Central memory CD8-positive, alpha-beta T cell (primary cell): ENCODE measurements at regions not wholly inside any gene's neighbourhood (a gene's known extent, or its start where the extent isn't known, plus 50 kb on each side); places are given as distances from the start of the nearest gene placed in this dataset.
"Not testable (repeated sequence)": the region's sequence is repeated elsewhere in the genome, so short reads cannot be mapped to it uniquely, and the experiment has no call there.

Source experiments
- ATAC-seq: fragments of 150-1000 bp; cut with Tn5 transposase; replicated peaks from 2 replicates; pipeline ENCODE4 v1.10.0; 2022; ENCODE audit warnings: mild to moderate bottlenecking, moderate FRiP score, moderate number of reproducible peaks; ENCODE audit not compliant: poor library complexity, severe bottlenecking; ENCODE audit errors: extremely low read depth
- DNase-seq, 2 donors: peaks; one replicate each; pipeline ENCODE4 v3.0.0; 2021; ENCODE audit warnings: low spot score in 2 of 2
- H3K27ac Mint-ChIP-seq: one replicate; pipeline ENCODE4 v1.8.0; 2022; ENCODE audit warnings: low read depth, mild to moderate bottlenecking, moderate library complexity, mixed read lengths
- H3K27me3 Mint-ChIP-seq: one replicate; pipeline ENCODE4 v1.8.0; 2022; ENCODE audit warnings: mixed read lengths
- H3K36me3 Mint-ChIP-seq: one replicate; pipeline ENCODE4 v1.8.0; 2022; ENCODE audit warnings: mild to moderate bottlenecking, moderate library complexity, mixed read lengths; ENCODE audit not compliant: insufficient read depth
- H3K4me1 Mint-ChIP-seq: one replicate; pipeline ENCODE4 v1.8.0; 2022; ENCODE audit warnings: mixed read lengths
- H3K4me3 Mint-ChIP-seq: one replicate; pipeline ENCODE4 v1.8.0; 2022; ENCODE audit warnings: mild to moderate bottlenecking, moderate library complexity, mixed read lengths
- H3K9me3 Mint-ChIP-seq: one replicate; pipeline ENCODE4 v1.8.0; 2022; ENCODE audit warnings: mixed read lengths

DNA sequence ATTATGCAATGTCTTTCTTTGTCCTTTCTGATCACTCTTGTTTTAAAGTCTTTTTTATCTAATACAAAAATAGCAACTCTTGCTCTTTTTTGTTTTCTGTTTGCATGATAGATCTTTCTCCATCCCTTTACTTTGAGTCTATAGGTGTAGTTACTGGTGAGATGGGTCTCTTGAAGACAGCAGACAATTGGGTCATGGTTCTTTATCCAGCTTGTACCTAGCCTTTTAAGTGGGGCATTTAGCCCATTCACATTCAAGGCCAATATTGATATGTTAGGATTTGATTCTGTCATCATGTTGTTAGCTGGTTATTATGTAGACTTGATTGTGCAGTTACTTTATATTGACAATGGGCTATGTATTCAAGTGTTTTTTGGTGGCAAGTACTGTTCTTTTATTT lies 245.9 kb upstream of the TARS1 start:
- H3K4me1 Mint-ChIP-seq, result no peaks in the 10 kb centered on the region
- no peaks in the 10 kb centered on the region for H3K36me3 Mint-ChIP-seq
- ATAC-seq (no peak), DNase-seq (no peak)
- H3K4me3 Mint-ChIP-seq, result no peak overlapping the region
- H3K27me3 Mint-ChIP-seq, result no peaks in the 10 kb centered on the region
- peaks cover 18% of the 10 kb centered on the region for H3K9me3 Mint-ChIP-seq
- no peak overlapping the region for H3K27ac Mint-ChIP-seq

GRCh38 chr5:33195431-33196165 lies 245.2 kb upstream of the TARS1 start:
- Mint-ChIP-seq H3K36me3 (no peaks in the 10 kb centered on the region), H3K4me3 (no peak overlapping the region), H3K4me1 (no peaks in the 10 kb centered on the region), H3K27ac (no peak overlapping the region), H3K27me3 (no peaks in the 10 kb centered on the region), H3K9me3 (peaks cover 18% of the 10 kb centered on the region)
- ATAC-seq (no peak), DNase-seq (no peak)

- H3K27ac Mint-ChIP-seq, result no peak overlapping the region
- ATAC-seq (no peak), DNase-seq (no peak)
- no peaks in the 10 kb centered on the region for H3K27me3 Mint-ChIP-seq
- no peaks in the 10 kb centered on the region for H3K4me1 Mint-ChIP-seq
- peaks cover 16% of the 10 kb centered on the region for H3K9me3 Mint-ChIP-seq
- no peak overlapping the region for H3K4me3 Mint-ChIP-seq
- H3K36me3 Mint-ChIP-seq, result no peaks in the 10 kb centered on the region
Observed at GRCh38 chr5:33198836-33199235, 241.9 kb upstream of the TARS1 start.

DNA sequence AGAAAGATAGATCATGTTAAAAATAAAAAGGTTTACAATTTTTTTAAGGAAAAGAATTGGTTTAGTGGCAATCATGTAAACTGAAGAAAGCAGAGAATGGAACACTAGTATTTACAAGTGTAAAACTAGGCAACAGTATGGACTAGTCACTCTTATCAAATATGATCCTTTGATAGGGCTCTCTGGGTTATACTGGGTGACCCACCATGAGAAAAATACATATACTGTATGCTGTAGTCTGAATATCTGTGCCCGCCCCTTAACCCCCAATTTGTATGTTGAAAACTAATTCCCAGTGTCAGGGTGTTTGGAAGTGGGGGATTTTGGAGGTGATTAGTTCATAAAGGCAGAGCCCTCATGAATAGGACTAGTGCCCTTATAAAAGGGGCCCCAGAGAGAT lies 236.8 kb upstream of the TARS1 start:
- no peaks in the 10 kb centered on the region for H3K27me3 Mint-ChIP-seq
- no peak for DNase-seq
- no peak for ATAC-seq
- no peaks in the 10 kb centered on the region for H3K36me3 Mint-ChIP-seq
- H3K4me1 Mint-ChIP-seq, result no peaks in the 10 kb centered on the region
- no peak overlapping the region for H3K27ac Mint-ChIP-seq
- peaks cover 12% of the 10 kb centered on the region for H3K9me3 Mint-ChIP-seq
- H3K4me3 Mint-ChIP-seq, result no peak overlapping the region

DNA sequence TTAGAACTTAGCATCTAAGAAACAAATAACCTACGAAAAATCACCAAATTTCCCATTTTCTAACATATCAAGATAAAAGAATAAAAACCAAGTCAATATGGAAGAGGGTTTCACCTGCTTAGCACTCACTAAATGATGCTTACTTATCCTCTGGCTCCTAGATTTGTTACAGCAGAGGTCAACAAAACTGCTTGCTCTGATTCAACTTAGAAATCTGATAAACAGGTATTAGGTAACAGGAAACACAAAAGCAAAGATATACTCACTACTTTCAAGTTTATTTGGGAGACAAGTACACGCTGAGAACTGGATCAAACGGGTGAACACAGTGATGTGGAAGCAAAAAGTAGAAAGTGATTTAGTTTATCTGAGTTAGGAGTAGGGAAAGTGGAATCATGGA lies 235.7 kb upstream of the TARS1 start:
- peaks cover 13% of the 10 kb centered on the region for H3K9me3 Mint-ChIP-seq
- no peak overlapping the region for H3K4me3 Mint-ChIP-seq
- ATAC-seq (no peak), DNase-seq (no peak)
- no peaks in the 10 kb centered on the region for H3K36me3 Mint-ChIP-seq
- H3K27ac Mint-ChIP-seq, result no peak overlapping the region
- no peaks in the 10 kb centered on the region for H3K27me3 Mint-ChIP-seq
- H3K4me1 Mint-ChIP-seq, result no peaks in the 10 kb centered on the region

- Mint-ChIP-seq H3K27ac (no peak overlapping the region), H3K9me3 (peaks cover 17% of the 10 kb centered on the region), H3K27me3 (no peaks in the 10 kb centered on the region), H3K4me1 (no peaks in the 10 kb centered on the region), H3K36me3 (no peaks in the 10 kb centered on the region), H3K4me3 (no peak overlapping the region)
- no peak for DNase-seq
- no peak for ATAC-seq
Observed at GRCh38 chr5:33205727-33206410, 234.9 kb upstream of the TARS1 start.

GRCh38 chr5:33206962-33207506 lies 233.7 kb upstream of the TARS1 start:
- H3K36me3 Mint-ChIP-seq, result no peaks in the 10 kb centered on the region
- ATAC-seq (no peak), DNase-seq (no peak)
- H3K4me1 Mint-ChIP-seq, result no peaks in the 10 kb centered on the region
- no peak overlapping the region for H3K4me3 Mint-ChIP-seq
- H3K9me3 Mint-ChIP-seq, result peaks cover 17% of the 10 kb centered on the region
- H3K27ac Mint-ChIP-seq, result no peak overlapping the region
- no peaks in the 10 kb centered on the region for H3K27me3 Mint-ChIP-seq

DNA sequence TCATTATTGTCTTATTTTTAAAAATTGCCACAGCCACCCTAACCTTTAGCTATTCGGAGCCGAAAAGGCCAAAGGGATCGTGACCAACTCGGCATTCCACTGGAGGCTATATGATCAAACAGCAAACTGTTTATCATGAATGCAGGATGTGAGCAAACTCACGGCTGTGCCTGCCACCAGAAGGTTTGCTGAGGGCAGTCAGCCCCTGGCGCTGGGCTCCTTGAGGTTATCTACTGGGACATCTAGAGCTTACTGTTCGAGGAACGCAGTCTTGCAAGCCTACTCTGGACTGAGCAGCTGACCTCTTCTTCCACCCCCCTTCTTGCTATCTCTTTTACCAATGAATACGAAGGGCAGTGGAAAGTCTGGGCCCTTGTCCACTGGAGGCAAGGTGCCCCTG lies 231.5 kb upstream of the TARS1 start:
- H3K9me3 Mint-ChIP-seq, result peaks cover 21% of the 10 kb centered on the region
- no peak overlapping the region for H3K4me3 Mint-ChIP-seq
- H3K27ac Mint-ChIP-seq, result no peak overlapping the region
- H3K36me3 Mint-ChIP-seq, result no peaks in the 10 kb centered on the region
- H3K27me3 Mint-ChIP-seq, result no peaks in the 10 kb centered on the region
- no peak for DNase-seq
- no peak for ATAC-seq
- H3K4me1 Mint-ChIP-seq, result no peaks in the 10 kb centered on the region

DNA sequence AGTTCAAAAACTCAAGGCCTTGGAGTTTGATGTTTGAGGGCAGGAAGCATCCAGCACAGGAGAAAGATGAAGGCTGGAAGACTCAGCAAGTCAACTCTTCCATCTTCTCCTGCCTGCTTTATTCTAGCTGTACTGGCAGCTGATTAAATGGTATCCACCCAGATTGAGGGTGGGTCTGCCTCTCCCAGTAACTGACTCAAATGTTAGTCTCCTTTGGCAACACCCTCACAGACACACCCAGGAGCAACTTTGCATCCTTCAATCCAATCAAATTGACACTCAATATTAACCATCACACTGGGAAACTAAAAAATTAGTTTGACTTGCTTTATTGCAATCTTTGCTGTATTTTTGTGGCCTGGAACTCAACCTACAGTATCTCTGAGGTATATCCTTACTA lies 230.5 kb upstream of the TARS1 start:
- not testable (repeated sequence) for H3K27ac Mint-ChIP-seq, H3K36me3 Mint-ChIP-seq, H3K4me1 Mint-ChIP-seq, DNase-seq, H3K4me3 Mint-ChIP-seq, ATAC-seq, H3K27me3 Mint-ChIP-seq
- H3K9me3 Mint-ChIP-seq, result peaks cover 18% of the 10 kb centered on the region

GRCh38 chr5:33210978-33211377 lies 229.8 kb upstream of the TARS1 start:
- ATAC-seq, result no peak
- Mint-ChIP-seq H3K9me3 (peaks cover 14% of the 10 kb centered on the region), H3K4me1 (no peaks in the 10 kb centered on the region), H3K27me3 (no peaks in the 10 kb centered on the region), H3K36me3 (no peaks in the 10 kb centered on the region), H3K4me3 (no peak overlapping the region), H3K27ac (no peak overlapping the region)
- no peak for DNase-seq

- H3K27ac Mint-ChIP-seq, result no peak overlapping the region
- no peaks in the 10 kb centered on the region for H3K27me3 Mint-ChIP-seq
- H3K9me3 Mint-ChIP-seq, result peaks cover 14% of the 10 kb centered on the region
- ATAC-seq (no peak), DNase-seq (no peak)
- no peaks in the 10 kb centered on the region for H3K36me3 Mint-ChIP-seq
- H3K4me1 Mint-ChIP-seq, result no peaks in the 10 kb centered on the region
- no peak overlapping the region for H3K4me3 Mint-ChIP-seq
Observed at GRCh38 chr5:33212439-33212838, 228.3 kb upstream of the TARS1 start.

DNA sequence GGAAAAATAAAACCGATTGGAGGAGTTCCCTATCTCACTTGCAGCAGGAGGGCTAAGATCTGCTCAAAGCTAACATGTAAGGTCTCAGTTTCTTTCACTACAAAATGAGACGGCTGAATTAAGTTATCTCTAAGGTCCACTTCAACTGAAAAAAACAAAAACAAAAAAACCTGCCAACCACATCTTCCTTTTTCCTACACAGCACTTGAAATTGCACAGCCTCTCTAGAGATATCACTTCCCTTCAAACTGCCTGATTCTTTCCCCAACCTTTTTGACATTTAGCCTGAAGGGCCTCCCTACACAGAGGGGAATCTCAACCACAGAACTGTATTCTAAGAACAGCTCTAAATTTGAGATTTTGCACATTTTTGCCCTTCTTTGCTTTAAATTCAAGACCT lies 227.9 kb upstream of the TARS1 start:
- Mint-ChIP-seq H3K4me3 (no peak overlapping the region), H3K27me3 (no peaks in the 10 kb centered on the region), H3K9me3 (peaks cover 14% of the 10 kb centered on the region), H3K27ac (no peak overlapping the region), H3K4me1 (no peaks in the 10 kb centered on the region), H3K36me3 (no peaks in the 10 kb centered on the region)
- DNase-seq (no peak), ATAC-seq (no peak)
